ENCODE measurements at regions not wholly inside any gene's neighbourhood (a gene's known extent, or its start where the extent isn't known, plus 50 kb on each side); places are given as distances from the start of the nearest gene placed in this dataset.

DNA sequence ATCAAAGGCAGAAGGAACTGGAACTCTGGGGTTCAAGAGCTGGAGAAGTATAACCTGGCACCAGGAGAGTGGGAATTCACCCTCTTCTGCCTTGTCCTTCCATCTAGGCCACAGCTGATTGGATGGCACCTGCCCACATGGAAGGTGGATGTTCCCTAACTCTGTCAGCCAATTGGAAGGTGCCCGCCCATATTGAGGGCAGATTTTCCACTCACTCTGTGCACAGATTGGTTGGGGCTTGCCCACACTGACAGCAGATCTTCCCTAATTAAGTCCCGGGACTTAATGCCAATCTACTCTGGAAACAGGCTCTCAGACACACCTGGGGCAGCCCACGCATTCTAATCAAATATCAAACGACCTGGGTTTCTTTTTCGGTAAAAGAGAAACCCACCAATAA, 1142.3 kb upstream of the CELF2 start:
- POLR2A ChIA-PET: no interaction called here
- Histone ChIP-seq H3K9me3 (ENCODE audit: control insufficient read depth, insufficient read depth, low read length) (peaks cover 4% of the 10 kb centered on the region), H3K27me3 (ENCODE audit: control insufficient read depth, insufficient read depth, low read length) (no peaks in the 10 kb centered on the region), H3K27ac (ENCODE audit: low read depth, low read length) (no peak overlapping the region), H3K4me3 (ENCODE audit: low read depth, low read length) (no peak overlapping the region)
- DNase-seq (ENCODE audit: low read depth, low spot score): no peak
- CTCF ChIA-PET: no interaction called here
- TF ChIP-seq, protein P1, sequence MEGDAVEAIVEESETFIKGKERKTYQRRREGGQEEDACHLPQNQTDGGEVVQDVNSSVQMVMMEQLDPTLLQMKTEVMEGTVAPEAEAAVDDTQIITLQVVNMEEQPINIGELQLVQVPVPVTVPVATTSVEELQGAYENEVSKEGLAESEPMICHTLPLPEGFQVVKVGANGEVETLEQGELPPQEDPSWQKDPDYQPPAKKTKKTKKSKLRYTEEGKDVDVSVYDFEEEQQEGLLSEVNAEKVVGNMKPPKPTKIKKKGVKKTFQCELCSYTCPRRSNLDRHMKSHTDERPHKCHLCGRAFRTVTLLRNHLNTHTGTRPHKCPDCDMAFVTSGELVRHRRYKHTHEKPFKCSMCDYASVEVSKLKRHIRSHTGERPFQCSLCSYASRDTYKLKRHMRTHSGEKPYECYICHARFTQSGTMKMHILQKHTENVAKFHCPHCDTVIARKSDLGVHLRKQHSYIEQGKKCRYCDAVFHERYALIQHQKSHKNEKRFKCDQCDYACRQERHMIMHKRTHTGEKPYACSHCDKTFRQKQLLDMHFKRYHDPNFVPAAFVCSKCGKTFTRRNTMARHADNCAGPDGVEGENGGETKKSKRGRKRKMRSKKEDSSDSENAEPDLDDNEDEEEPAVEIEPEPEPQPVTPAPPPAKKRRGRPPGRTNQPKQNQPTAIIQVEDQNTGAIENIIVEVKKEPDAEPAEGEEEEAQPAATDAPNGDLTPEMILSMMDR (IDR thresholded peaks at IDR 0.05; ENCODE audit: low read depth, low read length): no peak

DNA sequence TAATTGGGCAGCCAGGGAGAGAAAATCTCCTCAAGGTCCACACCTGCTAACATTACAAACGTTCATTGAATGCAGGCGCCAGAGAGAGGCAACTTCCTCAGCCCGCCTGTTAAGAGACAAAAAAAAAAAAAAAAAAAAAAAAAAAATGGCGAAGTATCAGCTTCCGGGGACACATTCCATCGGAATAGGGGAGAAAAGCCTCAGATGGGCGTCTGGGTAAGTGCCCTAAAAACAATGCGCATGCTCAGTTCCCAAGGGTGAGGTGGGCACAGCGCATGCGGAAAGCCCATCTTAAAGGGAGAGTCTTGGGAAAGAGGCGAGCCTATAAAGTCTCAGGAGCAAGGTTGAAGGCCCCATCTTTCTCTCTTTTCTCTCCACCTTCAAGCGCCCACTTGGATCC, 1139.7 kb upstream of the CELF2 start:
- no peak for DNase-seq (ENCODE audit: low read depth, low spot score)
- TF ChIP-seq, protein P1 (IDR thresholded peaks at IDR 0.05; ENCODE audit: low read depth, low read length): no peak
- ChIA-PET CTCF (no interaction called here), POLR2A (no interaction called here)
- no peak overlapping the region for H3K4me3 ChIP-seq (ENCODE audit: low read depth, low read length)
- H3K27me3 ChIP-seq (ENCODE audit: control insufficient read depth, insufficient read depth, low read length): no peaks in the 10 kb centered on the region
- peaks cover 4% of the 10 kb centered on the region for H3K9me3 ChIP-seq (ENCODE audit: control insufficient read depth, insufficient read depth, low read length)
- no peak overlapping the region for H3K27ac ChIP-seq (ENCODE audit: low read depth, low read length)

DNA sequence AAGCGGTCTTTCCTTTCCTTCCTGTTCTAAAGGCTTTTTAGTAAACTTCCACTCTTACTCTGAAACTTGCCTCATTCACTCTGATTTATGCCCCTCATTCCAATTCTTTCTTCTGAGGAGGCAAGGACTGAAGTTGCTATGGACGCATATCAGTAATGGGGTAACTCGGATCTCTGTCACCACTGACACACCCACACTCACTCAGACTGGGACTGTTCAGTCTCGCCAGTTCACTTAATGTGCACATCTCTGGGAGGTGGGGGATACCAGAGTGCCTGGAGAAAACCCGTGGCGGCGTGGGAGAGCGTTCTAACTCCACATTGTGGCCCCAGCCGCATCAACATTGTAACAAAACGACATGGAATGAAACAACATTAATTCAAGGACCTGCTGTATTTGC, 1139.3 kb upstream of the CELF2 start:
- ChIA-PET POLR2A (no interaction called here), CTCF (no interaction called here)
- Histone ChIP-seq H3K27ac (ENCODE audit: low read depth, low read length) (no peak overlapping the region), H3K27me3 (ENCODE audit: control insufficient read depth, insufficient read depth, low read length) (no peaks in the 10 kb centered on the region), H3K9me3 (ENCODE audit: control insufficient read depth, insufficient read depth, low read length) (peaks cover 4% of the 10 kb centered on the region), H3K4me3 (ENCODE audit: low read depth, low read length) (no peak overlapping the region)
- DNase-seq (ENCODE audit: low read depth, low spot score): no peak
- TF ChIP-seq, protein P1 (IDR thresholded peaks at IDR 0.05; ENCODE audit: low read depth, low read length): no peak

DNA sequence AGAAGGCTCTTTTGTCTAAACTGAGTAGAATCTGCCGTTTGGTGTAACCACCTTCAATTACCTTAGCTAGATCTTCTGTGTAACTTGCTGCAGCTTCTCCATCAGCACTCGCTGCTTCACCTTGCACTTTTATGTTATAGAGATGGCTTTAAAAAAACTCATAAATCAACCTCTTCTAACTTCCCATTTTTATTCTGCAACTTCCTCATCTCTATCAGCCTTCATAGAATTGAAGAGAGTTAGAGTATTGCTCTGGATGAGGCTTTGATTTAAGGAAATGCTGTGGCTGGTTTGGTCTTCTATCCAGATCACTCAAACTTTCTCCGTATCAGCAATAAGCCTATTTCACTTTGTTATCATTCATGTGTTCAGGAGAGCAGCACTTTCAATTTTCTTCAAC, 1131.9 kb upstream of the CELF2 start:
- H3K9me3 ChIP-seq (ENCODE audit: control insufficient read depth, insufficient read depth, low read length): no peaks in the 10 kb centered on the region
- POLR2A ChIA-PET: no interaction called here

DNA sequence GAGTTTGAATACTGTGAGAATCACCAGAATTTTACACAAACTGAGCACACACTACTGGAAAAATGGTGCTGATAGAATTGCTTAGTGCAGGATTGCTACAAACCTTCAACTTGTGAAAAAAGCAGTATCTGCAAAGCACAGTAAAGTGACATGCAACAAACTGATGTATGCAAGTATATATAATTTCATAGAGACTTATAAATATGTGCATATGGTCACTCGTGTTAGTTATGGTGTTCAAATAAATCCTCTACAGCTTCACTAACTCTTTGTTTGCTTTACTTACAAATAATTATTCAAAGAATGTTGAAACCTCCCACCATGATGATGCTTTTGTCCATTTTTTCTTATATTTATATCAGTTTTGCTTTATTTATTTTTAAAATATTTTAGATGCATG, 1130.9 kb upstream of the CELF2 start:
- Histone ChIP-seq H3K27me3 (ENCODE audit: control insufficient read depth, insufficient read depth, low read length) (no peaks in the 10 kb centered on the region), H3K9me3 (ENCODE audit: control insufficient read depth, insufficient read depth, low read length) (no peaks in the 10 kb centered on the region), H3K4me3 (ENCODE audit: low read depth, low read length) (no peak overlapping the region), H3K27ac (ENCODE audit: low read depth, low read length) (no peak overlapping the region)
- ChIA-PET CTCF (no interaction called here), POLR2A (no interaction called here)
- DNase-seq (ENCODE audit: low read depth, low spot score): no peak
- TF ChIP-seq, protein P1 (IDR thresholded peaks at IDR 0.05; ENCODE audit: low read depth, low read length): no peak

More for the DNA sequence above, 1131.9 kb upstream of the CELF2 start:
- CTCF ChIA-PET: no interaction called here
- no peak overlapping the region for H3K27ac ChIP-seq (ENCODE audit: low read depth, low read length)
- no peak for DNase-seq (ENCODE audit: low read depth, low spot score)
- H3K27me3 ChIP-seq (ENCODE audit: control insufficient read depth, insufficient read depth, low read length): no peaks in the 10 kb centered on the region
- H3K4me3 ChIP-seq (ENCODE audit: low read depth, low read length): no peak overlapping the region
- TF ChIP-seq, protein P1 (IDR thresholded peaks at IDR 0.05; ENCODE audit: low read depth, low read length): no peak

Measured in AG04450 (cell line).